Transverse colon (tissue), 4 donors: ENCODE measurements at regions not wholly inside any gene's neighbourhood (a gene's known extent, or its start where the extent isn't known, plus 50 kb on each side); places are given as distances from the start of the nearest gene placed in this dataset.

Source experiments
- POLR2A ChIP-seq: fragments of 450-650 bp; IDR thresholded peaks from one replicate; pipeline ENCODE4 v1.6.1; 2016; ENCODE audit warnings: antibody characterized with exemption, mild to moderate bottlenecking, moderate library complexity
- POLR2AphosphoS5 ChIP-seq, 3 donors: sonication (generic); formaldehyde crosslinking; IDR thresholded peaks; one replicate each; pipeline ENCODE4 v1.6.1; 2016; ENCODE audit warnings: antibody characterized with exemption in 3 of 3
- TF ChIP-seq, protein P1 (sequence below), 5 experiments: fragments of 200-600 bp in 3 of 5; fragments of 450-650 bp in 2 of 5; sonication (generic) in 3 of 5; IDR thresholded peaks; 1 replicate in 2 of 5; 2 replicates in 3 of 5; pipeline ENCODE4 v1.5.1; 2016 to 2017; ENCODE audit warnings: antibody characterized with exemption in 5 of 5, inconsistent platforms in 3 of 5, mild to moderate bottlenecking in 2 of 5, moderate library complexity in 1 of 5

DNA sequence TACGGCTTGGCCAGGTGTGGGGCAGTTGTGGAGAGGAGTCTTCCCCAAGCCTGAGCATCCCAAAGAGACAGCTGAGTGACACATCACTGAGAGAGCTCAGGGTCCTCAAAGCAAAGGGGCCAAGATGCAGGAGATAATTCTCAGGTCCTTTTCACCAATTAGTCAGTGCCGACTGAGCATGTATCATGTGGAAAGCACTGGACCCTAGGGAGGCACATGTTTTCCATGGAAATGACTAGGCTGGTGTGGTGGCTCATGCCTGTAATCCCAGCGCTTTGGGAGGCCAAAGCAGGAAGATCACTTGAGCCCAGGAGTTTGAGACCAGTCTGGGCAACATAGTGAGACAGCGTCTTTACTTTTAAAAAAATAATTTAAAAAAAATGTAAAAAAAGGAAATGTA, 67.3 kb upstream of the PRPS1 start:
- TF ChIP-seq POLR2AphosphoS5 (IDR thresholded peaks at IDR 0.05) (no peak), POLR2A (no peak)
- TF ChIP-seq, protein P1, sequence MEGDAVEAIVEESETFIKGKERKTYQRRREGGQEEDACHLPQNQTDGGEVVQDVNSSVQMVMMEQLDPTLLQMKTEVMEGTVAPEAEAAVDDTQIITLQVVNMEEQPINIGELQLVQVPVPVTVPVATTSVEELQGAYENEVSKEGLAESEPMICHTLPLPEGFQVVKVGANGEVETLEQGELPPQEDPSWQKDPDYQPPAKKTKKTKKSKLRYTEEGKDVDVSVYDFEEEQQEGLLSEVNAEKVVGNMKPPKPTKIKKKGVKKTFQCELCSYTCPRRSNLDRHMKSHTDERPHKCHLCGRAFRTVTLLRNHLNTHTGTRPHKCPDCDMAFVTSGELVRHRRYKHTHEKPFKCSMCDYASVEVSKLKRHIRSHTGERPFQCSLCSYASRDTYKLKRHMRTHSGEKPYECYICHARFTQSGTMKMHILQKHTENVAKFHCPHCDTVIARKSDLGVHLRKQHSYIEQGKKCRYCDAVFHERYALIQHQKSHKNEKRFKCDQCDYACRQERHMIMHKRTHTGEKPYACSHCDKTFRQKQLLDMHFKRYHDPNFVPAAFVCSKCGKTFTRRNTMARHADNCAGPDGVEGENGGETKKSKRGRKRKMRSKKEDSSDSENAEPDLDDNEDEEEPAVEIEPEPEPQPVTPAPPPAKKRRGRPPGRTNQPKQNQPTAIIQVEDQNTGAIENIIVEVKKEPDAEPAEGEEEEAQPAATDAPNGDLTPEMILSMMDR (IDR thresholded peaks at IDR 0.05): no peak
